Smooth muscle cell (in vitro differentiated cells): ENCODE measurements at regions not wholly inside any gene's neighbourhood (a gene's known extent, or its start where the extent isn't known, plus 50 kb on each side); places are given as distances from the start of the nearest gene placed in this dataset.

ENCODE experiments used
- DNase-seq: peaks from one replicate; lab custom pipeline; 2025; ENCODE audit not compliant: unreplicated experiment; lab: John Stamatoyannopoulos, UW
- H2AFZ ChIP-seq: fragments of 200-600 bp; sonication (generic); 2 replicates; pipeline ENCODE4 v1.6.0; 2016; ENCODE audit warnings: antibody characterized with exemption, low read depth, mild to moderate bottlenecking
- H3F3A ChIP-seq: fragments of 200-600 bp; sonication (generic); 2 replicates; pipeline ENCODE4 v1.6.0; 2017; ENCODE audit warnings: antibody characterized with exemption, low read depth
- H3K27ac ChIP-seq: fragments of 200-600 bp; sonication (generic); 2 replicates; pipeline ENCODE4 v1.5.1; 2016; ENCODE audit warnings: low read depth, mild to moderate bottlenecking
- H3K27me3 ChIP-seq: fragments of 200-600 bp; sonication (generic); 2 replicates; pipeline ENCODE4 v1.6.1; 2016; ENCODE audit warnings: low read depth, mild to moderate bottlenecking
- H3K36me3 ChIP-seq: fragments of 200-600 bp; sonication (generic); 2 replicates; pipeline ENCODE4 v1.5.1; 2016; ENCODE audit warnings: low read depth
- H3K4me1 ChIP-seq: fragments of 200-600 bp; sonication (generic); 2 replicates; pipeline ENCODE4 v1.5.1; 2016; ENCODE audit warnings: low read depth
- H3K4me2 ChIP-seq: fragments of 200-600 bp; sonication (generic); 2 replicates; pipeline ENCODE4 v1.6.0; 2016; ENCODE audit warnings: mild to moderate bottlenecking
- H3K4me3 ChIP-seq: fragments of 200-600 bp; sonication (generic); 2 replicates; pipeline ENCODE4 v1.5.1; 2016; ENCODE audit warnings: mild to moderate bottlenecking
- H3K79me2 ChIP-seq: fragments of 200-600 bp; sonication (generic); 2 replicates; pipeline ENCODE4 v1.6.0; 2016; ENCODE audit warnings: low read depth, mild to moderate bottlenecking
- H3K9ac ChIP-seq: fragments of 200-600 bp; sonication (generic); 2 replicates; pipeline ENCODE4 v1.6.0; 2016; ENCODE audit warnings: low read depth
- H3K9me3 ChIP-seq: fragments of 200-600 bp; sonication (generic); replicated peaks from 2 replicates; pipeline ENCODE4 v1.5.1; 2016; ENCODE audit warnings: low read depth
- H4K20me1 ChIP-seq: fragments of 200-600 bp; sonication (generic); 2 replicates; pipeline ENCODE4 v1.6.0; 2016; ENCODE audit warnings: low read depth
- WGBS: methylation state at CpG from one replicate; pipeline ENCODE4 v1.1.7; 2016; ENCODE audit warnings: low lambda C conversion rate; 5-methylcytosine and 5-hydroxymethylcytosine counted together
- TF ChIP-seq, protein P1 (sequence below): fragments of 200-600 bp; sonication (generic); IDR thresholded peaks from 2 replicates; pipeline ENCODE4 v1.5.1; 2017; ENCODE audit warnings: borderline replicate concordance, mild to moderate bottlenecking, antibody characterized with exemption; ENCODE audit not compliant: insufficient read depth, poor library complexity, severe bottlenecking

DNA sequence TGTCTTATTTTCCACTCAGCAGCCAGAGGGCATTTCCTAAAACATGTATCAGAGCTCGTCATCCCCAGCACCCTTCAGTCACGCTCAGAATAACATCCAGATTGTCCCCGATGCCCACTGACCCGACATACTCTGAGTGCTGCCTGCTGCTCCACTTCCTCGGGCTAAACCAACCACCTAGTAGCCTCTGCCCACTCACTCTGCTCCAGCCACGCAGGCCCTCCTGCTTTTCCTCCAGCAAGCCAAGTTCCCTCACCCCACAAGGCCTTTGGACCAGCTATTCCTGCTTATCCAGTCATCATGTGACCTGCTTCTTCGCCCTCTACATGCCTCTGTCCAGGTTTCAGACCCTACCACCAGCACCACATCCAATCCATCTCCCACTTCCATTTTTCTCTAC lies 454.2 kb downstream of the CD83 start:
- no peak overlapping the region for H3K9ac ChIP-seq
- no peak for DNase-seq
- H3K4me2 ChIP-seq, result no peak overlapping the region
- H3K36me3 ChIP-seq, result no peaks in the 10 kb centered on the region
- H3K79me2 ChIP-seq, result no peaks in the 10 kb centered on the region
- H4K20me1 ChIP-seq, result no peaks in the 10 kb centered on the region
- H3K27ac ChIP-seq, result no peak overlapping the region
- TF ChIP-seq, protein P1, sequence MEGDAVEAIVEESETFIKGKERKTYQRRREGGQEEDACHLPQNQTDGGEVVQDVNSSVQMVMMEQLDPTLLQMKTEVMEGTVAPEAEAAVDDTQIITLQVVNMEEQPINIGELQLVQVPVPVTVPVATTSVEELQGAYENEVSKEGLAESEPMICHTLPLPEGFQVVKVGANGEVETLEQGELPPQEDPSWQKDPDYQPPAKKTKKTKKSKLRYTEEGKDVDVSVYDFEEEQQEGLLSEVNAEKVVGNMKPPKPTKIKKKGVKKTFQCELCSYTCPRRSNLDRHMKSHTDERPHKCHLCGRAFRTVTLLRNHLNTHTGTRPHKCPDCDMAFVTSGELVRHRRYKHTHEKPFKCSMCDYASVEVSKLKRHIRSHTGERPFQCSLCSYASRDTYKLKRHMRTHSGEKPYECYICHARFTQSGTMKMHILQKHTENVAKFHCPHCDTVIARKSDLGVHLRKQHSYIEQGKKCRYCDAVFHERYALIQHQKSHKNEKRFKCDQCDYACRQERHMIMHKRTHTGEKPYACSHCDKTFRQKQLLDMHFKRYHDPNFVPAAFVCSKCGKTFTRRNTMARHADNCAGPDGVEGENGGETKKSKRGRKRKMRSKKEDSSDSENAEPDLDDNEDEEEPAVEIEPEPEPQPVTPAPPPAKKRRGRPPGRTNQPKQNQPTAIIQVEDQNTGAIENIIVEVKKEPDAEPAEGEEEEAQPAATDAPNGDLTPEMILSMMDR, result no peak
- WGBS, result 82% methylated on average over 7 of the region's 7 CpGs
- H3K4me1 ChIP-seq, result peaks cover 11% of the 10 kb centered on the region
- H3K4me3 ChIP-seq, result no peak overlapping the region
- H3K27me3 ChIP-seq, result peaks cover 4% of the 10 kb centered on the region
- no peak overlapping the region for H2AFZ ChIP-seq
- H3F3A ChIP-seq, result no peaks in the 10 kb centered on the region
- no peaks in the 10 kb centered on the region for H3K9me3 ChIP-seq

DNA sequence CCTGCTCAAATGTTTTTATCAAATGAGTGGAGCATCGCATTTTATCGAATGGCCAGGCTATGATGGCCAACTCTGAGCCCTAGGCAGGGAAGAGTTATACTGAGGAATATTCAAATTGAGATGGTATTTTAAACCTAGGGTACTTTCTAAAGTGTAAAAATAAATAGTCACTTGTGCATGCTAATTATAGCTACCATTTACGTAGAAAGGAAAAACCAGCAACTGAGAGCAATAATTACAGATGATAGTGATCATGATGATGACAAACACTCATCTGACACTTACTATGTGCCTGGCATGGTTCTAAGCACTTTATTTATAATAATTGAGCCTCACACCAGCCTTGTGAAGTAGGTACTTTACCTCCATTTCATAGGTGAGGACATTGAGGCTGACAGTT lies 455.7 kb downstream of the CD83 start:
- WGBS, result 90% methylated on average over 3 of the region's 3 CpGs
- H3K9me3 ChIP-seq, result no peaks in the 10 kb centered on the region
- no peaks in the 10 kb centered on the region for H3K79me2 ChIP-seq
- H3K9ac ChIP-seq, result no peak overlapping the region
- peaks cover 11% of the 10 kb centered on the region for H3K4me1 ChIP-seq
- H3K4me2 ChIP-seq, result no peak overlapping the region
- no peaks in the 10 kb centered on the region for H3F3A ChIP-seq
- H2AFZ ChIP-seq, result no peak overlapping the region
- peaks cover 4% of the 10 kb centered on the region for H3K27me3 ChIP-seq
- H4K20me1 ChIP-seq, result no peaks in the 10 kb centered on the region
- DNase-seq, result no peak
- no peak overlapping the region for H3K4me3 ChIP-seq
- no peak overlapping the region for H3K27ac ChIP-seq
- H3K36me3 ChIP-seq, result no peaks in the 10 kb centered on the region
- TF ChIP-seq, protein P1, result no peak

GRCh38 chr6:14573703-14574290 lies 456.2 kb downstream of the CD83 start:
- H2AFZ ChIP-seq, result no peak overlapping the region
- no peaks in the 10 kb centered on the region for H3K9me3 ChIP-seq
- WGBS, result 89% methylated on average over 2 of the region's 2 CpGs
- no peak overlapping the region for H3K4me3 ChIP-seq
- peaks cover 6% of the 10 kb centered on the region for H3K4me1 ChIP-seq
- H3K79me2 ChIP-seq, result no peaks in the 10 kb centered on the region
- TF ChIP-seq, protein P1, result no peak
- H3K4me2 ChIP-seq, result no peak overlapping the region
- no peaks in the 10 kb centered on the region for H3F3A ChIP-seq
- no peaks in the 10 kb centered on the region for H3K36me3 ChIP-seq
- no peak for DNase-seq
- no peaks in the 10 kb centered on the region for H4K20me1 ChIP-seq
- H3K9ac ChIP-seq, result no peak overlapping the region
- no peak overlapping the region for H3K27ac ChIP-seq
- peaks cover 4% of the 10 kb centered on the region for H3K27me3 ChIP-seq

DNA sequence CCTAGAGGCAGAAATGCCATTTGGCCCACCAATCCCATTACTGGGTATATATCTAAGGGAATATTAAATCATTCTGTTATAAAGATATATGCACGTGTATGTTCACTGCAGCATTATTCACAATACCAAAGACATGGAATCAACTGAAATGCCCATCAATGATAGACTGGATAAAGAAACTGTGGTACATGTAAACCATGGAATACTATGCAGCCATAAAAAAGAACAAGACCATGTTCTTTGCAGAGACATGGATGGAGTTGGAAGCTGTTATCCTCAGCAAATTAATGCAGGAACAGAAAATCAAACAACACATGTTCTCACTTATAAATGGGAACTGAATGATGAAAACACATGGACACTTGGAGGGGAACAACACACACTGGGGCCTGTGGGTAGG lies 458.4 kb downstream of the CD83 start:
- no peak overlapping the region for H3K27ac ChIP-seq
- no peak overlapping the region for H3K4me2 ChIP-seq
- no peaks in the 10 kb centered on the region for H3K79me2 ChIP-seq
- H3K36me3 ChIP-seq, result no peaks in the 10 kb centered on the region
- no peaks in the 10 kb centered on the region for H3K9me3 ChIP-seq
- no peaks in the 10 kb centered on the region for H4K20me1 ChIP-seq
- H2AFZ ChIP-seq, result no peak overlapping the region
- TF ChIP-seq, protein P1, result no peak
- H3F3A ChIP-seq, result no peaks in the 10 kb centered on the region
- H3K9ac ChIP-seq, result no peak overlapping the region
- DNase-seq, result no peak
- H3K4me3 ChIP-seq, result no peak overlapping the region
- H3K4me1 ChIP-seq, result no peaks in the 10 kb centered on the region
- 100% methylated on average over 1 of the region's 1 CpG for WGBS
- no peaks in the 10 kb centered on the region for H3K27me3 ChIP-seq
